ENCODE measurements at regions not wholly inside any gene's neighbourhood (a gene's known extent, or its start where the extent isn't known, plus 50 kb on each side); places are given as distances from the start of the nearest gene placed in this dataset.
"Not testable (repeated sequence)": the region's sequence is repeated elsewhere in the genome, so short reads cannot be mapped to it uniquely, and the experiment has no call there.

- no peaks in the 10 kb centered on the region for H3K4me1 Mint-ChIP-seq
These were observed 151.7 kb upstream of the NEGR1 start for GRCh38 chr1:72434070-72434469.

GRCh38 chr1:72433591-72433990 lies 151.3 kb upstream of the NEGR1 start:
- no peak overlapping the region for H3K27ac Mint-ChIP-seq
- H3K4me1 Mint-ChIP-seq = no peaks in the 10 kb centered on the region
- no peaks in the 10 kb centered on the region for H3K27me3 Mint-ChIP-seq
- H3K9me3 Mint-ChIP-seq = peaks cover 4% of the 10 kb centered on the region
- no peak overlapping the region for H3K4me3 Mint-ChIP-seq
- no peaks in the 10 kb centered on the region for H3K36me3 Mint-ChIP-seq

More at GRCh38 chr1:72434070-72434469, 151.7 kb upstream of the NEGR1 start:
- H3K36me3 Mint-ChIP-seq = no peaks in the 10 kb centered on the region
- H3K27me3 Mint-ChIP-seq = no peaks in the 10 kb centered on the region
- H3K4me3 Mint-ChIP-seq = no peak overlapping the region
- no peak overlapping the region for H3K27ac Mint-ChIP-seq
- peaks cover 4% of the 10 kb centered on the region for H3K9me3 Mint-ChIP-seq

GRCh38 chr1:72432645-72433267 lies 150.4 kb upstream of the NEGR1 start:
- Mint-ChIP-seq H3K4me1 (no peaks in the 10 kb centered on the region), H3K27ac (no peak overlapping the region)

GRCh38 chr1:72431810-72432209 lies 149.5 kb upstream of the NEGR1 start:
- peaks cover 13% of the 10 kb centered on the region for H3K9me3 Mint-ChIP-seq
- H3K36me3 Mint-ChIP-seq = no peaks in the 10 kb centered on the region
- no peak overlapping the region for H3K27ac Mint-ChIP-seq
- no peaks in the 10 kb centered on the region for H3K27me3 Mint-ChIP-seq
- no peaks in the 10 kb centered on the region for H3K4me1 Mint-ChIP-seq
- H3K4me3 Mint-ChIP-seq = no peak overlapping the region

More at GRCh38 chr1:72432645-72433267, 150.4 kb upstream of the NEGR1 start:
- Mint-ChIP-seq H3K27me3 (no peaks in the 10 kb centered on the region), H3K36me3 (no peaks in the 10 kb centered on the region), H3K9me3 (peaks cover 9% of the 10 kb centered on the region), H3K4me3 (no peak overlapping the region)

GRCh38 chr1:72428276-72428675 lies 145.9 kb upstream of the NEGR1 start:
- H3K9me3 Mint-ChIP-seq, H3K27ac Mint-ChIP-seq, H3K36me3 Mint-ChIP-seq: not testable (repeated sequence)

GRCh38 chr1:72419229-72419628 lies 136.9 kb upstream of the NEGR1 start:
- Mint-ChIP-seq H3K9me3 (peaks cover 10% of the 10 kb centered on the region), H3K4me1 (no peaks in the 10 kb centered on the region), H3K36me3 (no peaks in the 10 kb centered on the region), H3K27me3 (no peaks in the 10 kb centered on the region), H3K27ac (no peak overlapping the region), H3K4me3 (no peak overlapping the region)

More at GRCh38 chr1:72428276-72428675, 145.9 kb upstream of the NEGR1 start:
- H3K4me1 Mint-ChIP-seq, H3K4me3 Mint-ChIP-seq, H3K27me3 Mint-ChIP-seq: not testable (repeated sequence)

- H3K36me3 Mint-ChIP-seq = no peaks in the 10 kb centered on the region
- peaks cover 7% of the 10 kb centered on the region for H3K9me3 Mint-ChIP-seq
- no peak overlapping the region for H3K4me3 Mint-ChIP-seq
- H3K27ac Mint-ChIP-seq = no peak overlapping the region
- no peaks in the 10 kb centered on the region for H3K4me1 Mint-ChIP-seq
- H3K27me3 Mint-ChIP-seq = no peaks in the 10 kb centered on the region
These were observed 129.9 kb upstream of the NEGR1 start for GRCh38 chr1:72412286-72412685.

GRCh38 chr1:72399807-72400206 lies 117.5 kb upstream of the NEGR1 start:
- H3K27ac Mint-ChIP-seq = no peak overlapping the region
- H3K9me3 Mint-ChIP-seq = peaks cover 5% of the 10 kb centered on the region
- no peaks in the 10 kb centered on the region for H3K36me3 Mint-ChIP-seq
- no peak overlapping the region for H3K4me3 Mint-ChIP-seq
- H3K4me1 Mint-ChIP-seq = no peaks in the 10 kb centered on the region
- no peaks in the 10 kb centered on the region for H3K27me3 Mint-ChIP-seq

GRCh38 chr1:72397786-72398185 lies 115.4 kb upstream of the NEGR1 start:
- no peak overlapping the region for H3K27ac Mint-ChIP-seq
- H3K9me3 Mint-ChIP-seq = peaks cover 5% of the 10 kb centered on the region
- no peaks in the 10 kb centered on the region for H3K36me3 Mint-ChIP-seq
- no peaks in the 10 kb centered on the region for H3K27me3 Mint-ChIP-seq
- H3K4me1 Mint-ChIP-seq = no peaks in the 10 kb centered on the region
- no peak overlapping the region for H3K4me3 Mint-ChIP-seq

GRCh38 chr1:72394457-72394856 lies 112.1 kb upstream of the NEGR1 start:
- no peaks in the 10 kb centered on the region for H3K4me1 Mint-ChIP-seq
- no peak overlapping the region for H3K4me3 Mint-ChIP-seq
- H3K27ac Mint-ChIP-seq = no peak overlapping the region
- H3K36me3 Mint-ChIP-seq = no peaks in the 10 kb centered on the region
- H3K9me3 Mint-ChIP-seq = peaks cover 5% of the 10 kb centered on the region
- H3K27me3 Mint-ChIP-seq = no peaks in the 10 kb centered on the region

GRCh38 chr1:72379072-72379471 lies 96.7 kb upstream of the NEGR1 start:
- Mint-ChIP-seq H3K4me1 (no peaks in the 10 kb centered on the region), H3K36me3 (no peaks in the 10 kb centered on the region), H3K27ac (no peak overlapping the region), H3K4me3 (no peak overlapping the region), H3K9me3 (no peaks in the 10 kb centered on the region), H3K27me3 (no peaks in the 10 kb centered on the region)

- no peak overlapping the region for H3K27ac Mint-ChIP-seq
- no peaks in the 10 kb centered on the region for H3K36me3 Mint-ChIP-seq
- peaks cover 3% of the 10 kb centered on the region for H3K9me3 Mint-ChIP-seq
- H3K4me3 Mint-ChIP-seq = no peak overlapping the region
- H3K27me3 Mint-ChIP-seq = no peaks in the 10 kb centered on the region
- H3K4me1 Mint-ChIP-seq = no peaks in the 10 kb centered on the region
These were observed 92.9 kb upstream of the NEGR1 start for GRCh38 chr1:72375226-72375625.

GRCh38 chr1:72371259-72372035 lies 89.1 kb upstream of the NEGR1 start:
- H3K9me3 Mint-ChIP-seq = peaks cover 5% of the 10 kb centered on the region
- no peaks in the 10 kb centered on the region for H3K4me1 Mint-ChIP-seq
- H3K36me3 Mint-ChIP-seq = no peaks in the 10 kb centered on the region
- no peak overlapping the region for H3K27ac Mint-ChIP-seq
- H3K27me3 Mint-ChIP-seq = no peaks in the 10 kb centered on the region
- H3K4me3 Mint-ChIP-seq = no peak overlapping the region

- H3K9me3 Mint-ChIP-seq, H3K27ac Mint-ChIP-seq, H3K4me1 Mint-ChIP-seq, H3K27me3 Mint-ChIP-seq, H3K4me3 Mint-ChIP-seq, H3K36me3 Mint-ChIP-seq: not testable (repeated sequence)
These were observed 88.5 kb upstream of the NEGR1 start for GRCh38 chr1:72370836-72371235.

- H3K27me3 Mint-ChIP-seq = no peaks in the 10 kb centered on the region
- no peaks in the 10 kb centered on the region for H3K4me1 Mint-ChIP-seq
- no peak overlapping the region for H3K4me3 Mint-ChIP-seq
- H3K9me3 Mint-ChIP-seq = peaks cover 5% of the 10 kb centered on the region
- H3K27ac Mint-ChIP-seq = no peak overlapping the region
- H3K36me3 Mint-ChIP-seq = no peaks in the 10 kb centered on the region
These were observed 86.9 kb upstream of the NEGR1 start for GRCh38 chr1:72369069-72369757.

GRCh38 chr1:72366466-72366865 lies 84.1 kb upstream of the NEGR1 start:
- Mint-ChIP-seq H3K27ac (no peak overlapping the region), H3K36me3 (no peaks in the 10 kb centered on the region), H3K4me1 (no peaks in the 10 kb centered on the region), H3K9me3 (peaks cover 5% of the 10 kb centered on the region), H3K4me3 (no peak overlapping the region), H3K27me3 (no peaks in the 10 kb centered on the region)
